ENCODE measurements at regions not wholly inside any gene's neighbourhood (a gene's known extent, or its start where the extent isn't known, plus 50 kb on each side); places are given as distances from the start of the nearest gene placed in this dataset.
"Not testable (repeated sequence)": the region's sequence is repeated elsewhere in the genome, so short reads cannot be mapped to it uniquely, and the experiment has no call there.

GRCh38 chr16:61002479-61003204, 1033.6 kb downstream of the CDH8 start:
- DNase-seq (ENCODE audit: low spot score) = no peak

- no peak for DNase-seq (ENCODE audit: low spot score)
These were observed 1044.4 kb downstream of the CDH8 start for GRCh38 chr16:60991886-60992285.

GRCh38 chr16:60989592-60989991, 1046.6 kb downstream of the CDH8 start:
- DNase-seq (ENCODE audit: low spot score) = no peak

- DNase-seq (ENCODE audit: low spot score) = no peak
These were observed 1057.1 kb downstream of the CDH8 start for GRCh38 chr16:60979119-60979518.

GRCh38 chr16:60949800-60950199, 1086.4 kb downstream of the CDH8 start:
- DNase-seq (ENCODE audit: low spot score) = no peak

GRCh38 chr16:60945225-60945624, 1091.0 kb downstream of the CDH8 start:
- DNase-seq (ENCODE audit: low spot score) = peak; percentile 6

- not testable (repeated sequence) for DNase-seq (ENCODE audit: low spot score)
These were observed 1100.0 kb downstream of the CDH8 start for GRCh38 chr16:60936189-60936588.

- no peak for DNase-seq (ENCODE audit: low spot score)
These were observed 1103.6 kb downstream of the CDH8 start for GRCh38 chr16:60932600-60932999.

GRCh38 chr16:60930291-60930690, 1105.9 kb downstream of the CDH8 start:
- DNase-seq (ENCODE audit: low spot score) = no peak

- DNase-seq (ENCODE audit: low spot score) = no peak
These were observed 1113.3 kb downstream of the CDH8 start for GRCh38 chr16:60922920-60923319.

GRCh38 chr16:60914334-60914733, 1121.9 kb downstream of the CDH8 start:
- DNase-seq (ENCODE audit: low spot score) = no peak

GRCh38 chr16:60907645-60908044, 1128.6 kb downstream of the CDH8 start:
- peak; percentile 4 for DNase-seq (ENCODE audit: low spot score)

GRCh38 chr16:60905811-60906210, 1130.4 kb downstream of the CDH8 start:
- peak; percentile 25 for DNase-seq (ENCODE audit: low spot score)

- DNase-seq (ENCODE audit: low spot score) = no peak
These were observed 1134.1 kb downstream of the CDH8 start for GRCh38 chr16:60902114-60902513.

- no peak for DNase-seq (ENCODE audit: low spot score)
These were observed 1153.4 kb downstream of the CDH8 start for GRCh38 chr16:60882816-60883215.

- DNase-seq (ENCODE audit: low spot score) = no peak
These were observed 1183.6 kb downstream of the CDH8 start for GRCh38 chr16:60852635-60853034.

- no peak for DNase-seq (ENCODE audit: low spot score)
These were observed 1214.6 kb downstream of the CDH8 start for GRCh38 chr16:60821661-60822060.

GRCh38 chr16:60820361-60820760, 1215.9 kb downstream of the CDH8 start:
- DNase-seq (ENCODE audit: low spot score) = no peak

GRCh38 chr16:60818465-60818864, 1217.8 kb downstream of the CDH8 start:
- DNase-seq (ENCODE audit: low spot score) = peak; percentile 5

- DNase-seq (ENCODE audit: low spot score) = no peak
These were observed 1219.8 kb downstream of the CDH8 start for GRCh38 chr16:60816461-60816860.

GRCh38 chr16:60815865-60816264, 1220.4 kb downstream of the CDH8 start:
- no peak for DNase-seq (ENCODE audit: low spot score)

GRCh38 chr16:60815033-60815432, 1221.2 kb downstream of the CDH8 start:
- no peak for DNase-seq (ENCODE audit: low spot score)

GRCh38 chr16:60811657-60812056, 1224.6 kb downstream of the CDH8 start:
- DNase-seq (ENCODE audit: low spot score) = no peak

- DNase-seq (ENCODE audit: low spot score) = peak; percentile 31
These were observed 1225.1 kb downstream of the CDH8 start for GRCh38 chr16:60811051-60811608.
